Transverse colon (tissue), 4 donors: ENCODE measurements at regions not wholly inside any gene's neighbourhood (a gene's known extent, or its start where the extent isn't known, plus 50 kb on each side); places are given as distances from the start of the nearest gene placed in this dataset.
"Not testable (repeated sequence)": the region's sequence is repeated elsewhere in the genome, so short reads cannot be mapped to it uniquely, and the experiment has no call there.

Experiments used
- DNase-seq: peaks from one replicate; pipeline ENCODE4 v3.0.0-alpha.2; 2019
- H3K27ac ChIP-seq, 4 donors: fragments of 200-600 bp; sonication (generic); 2 replicates each; pipeline ENCODE4 v1.5.1; 2016 to 2018; ENCODE audit warnings: inconsistent platforms in 4 of 4
- H3K27me3 ChIP-seq: fragments of 200-600 bp; sonication (generic); 2 replicates; pipeline ENCODE4 v1.5.1; 2017; ENCODE audit warnings: inconsistent platforms
- H3K36me3 ChIP-seq, 4 donors: fragments of 200-600 bp; sonication (generic); 2 replicates each; pipeline ENCODE4 v1.5.1; 2017 to 2019; ENCODE audit warnings: inconsistent platforms in 4 of 4
- H3K4me1 ChIP-seq, 4 donors: fragments of 200-600 bp; sonication (generic); 2 replicates each; pipeline ENCODE4 v1.5.1; 2017 to 2020; ENCODE audit warnings: inconsistent platforms in 4 of 4
- H3K4me3 ChIP-seq, 4 donors: fragments of 200-600 bp; sonication (generic); 1 replicate in 1 of 4; 2 replicates in 3 of 4; pipeline versions ENCODE4 v1.5.1 to v1.6.1; 2017 to 2019; ENCODE audit warnings: inconsistent platforms in 4 of 4
- H3K9me3 ChIP-seq, 2 donors: fragments of 200-600 bp; sonication (generic); 2 replicates each; pipeline ENCODE4 v1.5.1; 2017 to 2019; ENCODE audit warnings: inconsistent platforms in 2 of 2
- CTCF ChIP-seq, 5 experiments: fragments of 200-600 bp in 3 of 5; fragments of 450-650 bp in 2 of 5; sonication (generic) in 3 of 5; IDR thresholded peaks; 1 replicate in 2 of 5; 2 replicates in 3 of 5; pipeline ENCODE4 v1.5.1; 2016 to 2017; ENCODE audit warnings: antibody characterized with exemption in 5 of 5, inconsistent platforms in 3 of 5, mild to moderate bottlenecking in 2 of 5, moderate library complexity in 1 of 5
- EP300 ChIP-seq: sonication (generic); formaldehyde crosslinking; IDR thresholded peaks from one replicate; pipeline ENCODE4 v1.6.1; 2017; ENCODE audit warnings: antibody characterized with exemption, low read depth
- POLR2A ChIP-seq: fragments of 450-650 bp; IDR thresholded peaks from one replicate; pipeline ENCODE4 v1.6.1; 2016; ENCODE audit warnings: antibody characterized with exemption, mild to moderate bottlenecking, moderate library complexity
- POLR2AphosphoS5 ChIP-seq, 3 donors: sonication (generic); formaldehyde crosslinking; IDR thresholded peaks; one replicate each; pipeline ENCODE4 v1.6.1; 2016; ENCODE audit warnings: antibody characterized with exemption in 3 of 3
- WGBS, 2 donors: methylation state at CpG; one replicate each; pipeline ENCODE4 v1.1.5; 2018; ENCODE audit warnings: low coverage in 1 of 2; 5-methylcytosine and 5-hydroxymethylcytosine counted together
- in situ Hi-C, 4 donors: fragments of 200-750 bp; cut with MboI; loops; one replicate each; pipeline versions ENCODE4 v1.15.0 to v1.15.1; 2017; ENCODE audit warnings: low sequenced_read_pairs in 3 of 4, low pct_ligation_motif_present in 1 of 4, low pct_unique_long_range_greater_than_20kb in 1 of 4
- intact Hi-C: fragments of 100-400 bp; cut with DNase I; formaldehyde crosslinking; loops from one replicate; pipeline ENCODE4 v1.15.1; 2023; ENCODE audit warnings: low total_unique reads

GRCh38 chr11:115637599-115638241, 133.5 kb upstream of the CADM1 start:
- Histone ChIP-seq H3K36me3 (no peaks in the 10 kb centered on the region), H3K27me3 (peaks cover 5% of the 10 kb centered on the region), H3K4me3 (no peak overlapping the region), H3K4me1 (no peaks in the 10 kb centered on the region), H3K27ac (no peak overlapping the region), H3K9me3 (no peaks in the 10 kb centered on the region)
- DNase-seq: no peak
- intact Hi-C loops (no loop called here), in situ Hi-C loops (no loop called here)
- 54 to 60% methylated on average over 6 to 8 of the region's 8 CpGs for WGBS, 2 donors
- TF ChIP-seq EP300 (no peak), POLR2A (no peak), POLR2AphosphoS5 (IDR thresholded peaks at IDR 0.05) (no peak), CTCF (IDR thresholded peaks at IDR 0.05) (no peak)

- TF ChIP-seq POLR2A (no peak), CTCF (IDR thresholded peaks at IDR 0.05) (no peak), EP300 (no peak), POLR2AphosphoS5 (IDR thresholded peaks at IDR 0.05) (no peak)
- H3K27ac ChIP-seq: no peak overlapping the region
- in situ Hi-C loops: no loop called here
Measured at GRCh38 chr11:115636753-115637527, 132.7 kb upstream of the CADM1 start.

GRCh38 chr11:115633977-115634376, 129.8 kb upstream of the CADM1 start:
- H3K4me3 ChIP-seq: not testable (repeated sequence)

More at GRCh38 chr11:115636753-115637527, 132.7 kb upstream of the CADM1 start:
- Histone ChIP-seq H3K4me1 (no peaks in the 10 kb centered on the region), H3K27me3 (peaks cover 5% of the 10 kb centered on the region), H3K4me3 (no peak overlapping the region), H3K9me3 (no peaks in the 10 kb centered on the region), H3K36me3 (no peaks in the 10 kb centered on the region)
- intact Hi-C loops: no loop called here
- 79 to 91% methylated on average over 3 to 5 of the region's 5 CpGs for WGBS, 2 donors
- DNase-seq: no peak

GRCh38 chr11:115632061-115632460, 127.8 kb upstream of the CADM1 start:
- Histone ChIP-seq H3K36me3 (no peaks in the 10 kb centered on the region), H3K4me1 (no peaks in the 10 kb centered on the region), H3K27me3 (peaks cover 12% of the 10 kb centered on the region), H3K27ac (no peak overlapping the region), H3K9me3 (no peaks in the 10 kb centered on the region), H3K4me3 (no peak overlapping the region)
- 68 to 70% methylated on average over 2 of the region's 2 CpGs for WGBS, 2 donors
- no peak for DNase-seq
- TF ChIP-seq CTCF (IDR thresholded peaks at IDR 0.05) (no peak), EP300 (no peak), POLR2A (no peak), POLR2AphosphoS5 (IDR thresholded peaks at IDR 0.05) (no peak)
- in situ Hi-C loops (no loop called here), intact Hi-C loops (no loop called here)

More at GRCh38 chr11:115633977-115634376, 129.8 kb upstream of the CADM1 start:
- H3K36me3 ChIP-seq, H3K27ac ChIP-seq, intact Hi-C loops, H3K9me3 ChIP-seq, in situ Hi-C loops, H3K4me1 ChIP-seq, DNase-seq: not testable (repeated sequence)
- WGBS, 2 donors: 96% methylated on average over 18 of the region's 27 CpGs; no CpG with 5 or more reads in 1 of the 2 donors
- H3K27me3 ChIP-seq: peaks cover 17% of the 10 kb centered on the region
